WTC11 (cell line): ENCODE measurements at regions not wholly inside any gene's neighbourhood (a gene's known extent, or its start where the extent isn't known, plus 50 kb on each side); places are given as distances from the start of the nearest gene placed in this dataset.

Experiments
- ATAC-seq: fragments of 200-7000 bp; cut with Tn5 transposase; 2 replicates; pipeline ENCODE4 v1.10.0; 2021; ENCODE audit warnings: mild to moderate bottlenecking, moderate library complexity
- CTCF ChIA-PET: fragments of 300-600 bp; sonication (Branson Sonifier 250); formaldehyde crosslinking; loops from one replicate; lab custom pipeline; 2021; ENCODE audit warnings: antibody characterized with exemption; lab: Charles Lee
- POLR2A ChIA-PET: fragments of 350-600 bp; sonication (Branson Sonifier 250); formaldehyde crosslinking; loops from one replicate; lab custom pipeline; 2021; ENCODE audit warnings: antibody characterized with exemption; lab: Charles Lee
- DNase-seq: peaks from one replicate; pipeline ENCODE4 v3.0.0; 2021; ENCODE audit warnings: low spot score
- H3K27ac Mint-ChIP-seq: 2 replicates; pipeline ENCODE4 v1.8.0; 2021; ENCODE audit warnings: mixed read lengths
- H3K27me3 Mint-ChIP-seq: 2 replicates; pipeline ENCODE4 v1.8.0; 2021; ENCODE audit warnings: low read depth, mild to moderate bottlenecking, moderate library complexity, mixed read lengths
- H3K36me3 Mint-ChIP-seq: 2 replicates; pipeline ENCODE4 v1.8.0; 2021; ENCODE audit warnings: mixed read lengths
- H3K4me1 Mint-ChIP-seq: 2 replicates; pipeline ENCODE4 v1.8.0; 2022; ENCODE audit warnings: mixed read lengths
- H3K4me3 Mint-ChIP-seq: 2 replicates; pipeline ENCODE4 v1.8.0; 2021; ENCODE audit warnings: mild to moderate bottlenecking, moderate library complexity, mixed read lengths
- H3K9me3 Mint-ChIP-seq: 2 replicates; pipeline ENCODE4 v1.8.0; 2021; ENCODE audit warnings: mixed read lengths
- GTF2I ChIP-seq: fragments of 250-450 bp; sonication (Bioruptor Pico); conservative IDR thresholded peaks from 2 replicates; pipeline ENCODE4 v1.4.0; 2021; ENCODE audit warnings: mild to moderate bottlenecking
- IRF2 ChIP-seq: sonication (generic); formaldehyde crosslinking; IDR thresholded peaks from 2 replicates; pipeline ENCODE4 v1.8.0; 2022; ENCODE audit warnings: low read depth, missing genetic modification reagents, borderline replicate concordance
- MXD4 ChIP-seq: fragments of 250-450 bp; sonication (Bioruptor Pico); IDR thresholded peaks from 2 replicates; pipeline ENCODE4 v1.8.0; 2021; ENCODE audit warnings: mild to moderate bottlenecking, moderate library complexity, borderline replicate concordance
- OVOL2 ChIP-seq: fragments of 250-450 bp; sonication (Bioruptor Pico); IDR thresholded peaks from 2 replicates; pipeline ENCODE4 v1.9.0; 2021; ENCODE audit warnings: mild to moderate bottlenecking, borderline replicate concordance
- PRRX2 ChIP-seq: fragments of 250-450 bp; sonication (Bioruptor Pico); IDR thresholded peaks from 2 replicates; pipeline ENCODE4 v1.8.0; 2021; ENCODE audit warnings: mild to moderate bottlenecking
- SOX15 ChIP-seq: fragments of 250-450 bp; sonication (Bioruptor Pico); IDR thresholded peaks from 2 replicates; pipeline ENCODE4 v1.9.0; 2021; ENCODE audit warnings: mild to moderate bottlenecking
- ZBTB21 ChIP-seq: sonication (generic); formaldehyde crosslinking; IDR thresholded peaks from 2 replicates; pipeline ENCODE4 v1.8.1; 2023; ENCODE audit warnings: mild to moderate bottlenecking, missing genetic modification reagents, borderline replicate concordance
- ZNF317 ChIP-seq: sonication (generic); formaldehyde crosslinking; IDR thresholded peaks from 2 replicates; pipeline ENCODE4 v1.8.1; 2023; ENCODE audit warnings: low read depth, mild to moderate bottlenecking, moderate library complexity, missing genetic modification reagents, borderline replicate concordance
- ZNF423 ChIP-seq: fragments of 250-450 bp; sonication (Bioruptor Pico); IDR thresholded peaks from 2 replicates; pipeline ENCODE4 v2.1.2; 2022; ENCODE audit warnings: mild to moderate bottlenecking, moderate library complexity
- TF ChIP-seq, protein P1 (sequence below): sonication (generic); formaldehyde crosslinking; IDR thresholded peaks from 2 replicates; pipeline ENCODE4 v1.8.1; 2022; ENCODE audit warnings: missing genetic modification reagents, borderline replicate concordance
- TF ChIP-seq, protein P2 (sequence below): fragments of 250-450 bp; sonication (Bioruptor Pico); IDR thresholded peaks from 2 replicates; pipeline ENCODE4 v1.9.0; 2021; ENCODE audit warnings: moderate library complexity, mild to moderate bottlenecking, inconsistent platforms, borderline replicate concordance
- TF ChIP-seq, protein P3 (sequence below): fragments of 250-450 bp; sonication (Bioruptor Pico); IDR thresholded peaks from 2 replicates; pipeline ENCODE4 v2.1.2; 2022; ENCODE audit warnings: mild to moderate bottlenecking, moderate library complexity
- TF ChIP-seq, protein P4 (sequence below): sonication (generic); formaldehyde crosslinking; IDR thresholded peaks from 2 replicates; pipeline ENCODE4 v1.8.1; 2022; ENCODE audit warnings: mild to moderate bottlenecking, missing genetic modification reagents, moderate library complexity, borderline replicate concordance
- TF ChIP-seq, protein P5 (sequence below): sonication (generic); formaldehyde crosslinking; IDR thresholded peaks from 2 replicates; pipeline ENCODE4 v1.8.0; 2022; ENCODE audit warnings: mild to moderate bottlenecking, missing genetic modification reagents
- TF ChIP-seq, protein P6 (sequence below): sonication (generic); formaldehyde crosslinking; IDR thresholded peaks from 2 replicates; pipeline ENCODE4 v1.8.1; 2023; ENCODE audit warnings: mild to moderate bottlenecking, missing genetic modification reagents, moderate library complexity
- TF ChIP-seq, protein P7 (sequence below): sonication (generic); formaldehyde crosslinking; IDR thresholded peaks from 2 replicates; pipeline ENCODE4 v1.8.0; 2022; ENCODE audit warnings: mild to moderate bottlenecking, missing genetic modification reagents
- TF ChIP-seq, protein P8 (sequence below): fragments of 250-450 bp; sonication (Bioruptor Pico); IDR thresholded peaks from 2 replicates; pipeline ENCODE4 v1.9.0; 2021; ENCODE audit warnings: mild to moderate bottlenecking
- TF ChIP-seq, protein P9 (sequence below): sonication (generic); formaldehyde crosslinking; IDR thresholded peaks from 2 replicates; pipeline ENCODE4 v1.8.1; 2023; ENCODE audit warnings: mild to moderate bottlenecking, missing genetic modification reagents, borderline replicate concordance

DNA sequence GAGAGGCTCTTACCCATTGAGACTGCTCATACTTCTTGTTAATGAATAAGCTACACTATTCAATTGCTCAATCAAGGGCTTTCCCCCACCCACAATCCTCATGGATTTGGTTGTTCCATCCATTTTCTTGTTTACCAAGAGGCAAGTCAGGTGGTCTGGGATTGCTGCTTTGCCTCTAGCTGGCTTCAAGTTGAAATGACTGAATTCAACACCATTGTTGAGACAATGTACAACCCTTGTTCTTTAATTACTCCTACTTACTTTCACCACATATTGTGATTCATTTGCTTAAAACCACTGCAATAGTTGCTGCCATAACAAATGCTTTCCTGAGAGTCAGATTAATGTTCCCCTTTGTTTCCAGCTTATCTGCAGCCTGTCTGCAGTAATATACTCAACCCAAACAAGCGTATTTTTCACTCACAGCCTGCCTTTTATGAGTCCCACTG lies 532.2 kb downstream of the RIT2 start:
- Mint-ChIP-seq H3K36me3 (peaks cover 8% of the 10 kb centered on the region; the same call in 1 of the 2 replicates), H3K9me3 (peaks cover 5% of the 10 kb centered on the region), H3K4me3 (no peak overlapping the region), H3K4me1 (peaks cover 65% of the 10 kb centered on the region), H3K27me3 (no peaks in the 10 kb centered on the region; the same call in 1 of the 2 replicates), H3K27ac (no peak overlapping the region)
- DNase-seq (no peak), ATAC-seq (no peak)
- ChIA-PET CTCF (interaction anchor here (2.3 kb wide), 1 partner anchor 13 kb away, joined by 8 read pairs; no protein-coding TSS in a partner anchor), POLR2A (no interaction called here)
- TF ChIP-seq SOX15 (no peak), ZNF317 (no peak), ZBTB21 (CRISPR knock-in tag) (no peak), ZNF423 (CRISPR knock-in tag) (no peak), GTF2I (CRISPR knock-in tag) (no peak), OVOL2 (no peak), PRRX2 (CRISPR knock-in tag) (no peak), IRF2 (no peak)
- TF ChIP-seq, protein P1, sequence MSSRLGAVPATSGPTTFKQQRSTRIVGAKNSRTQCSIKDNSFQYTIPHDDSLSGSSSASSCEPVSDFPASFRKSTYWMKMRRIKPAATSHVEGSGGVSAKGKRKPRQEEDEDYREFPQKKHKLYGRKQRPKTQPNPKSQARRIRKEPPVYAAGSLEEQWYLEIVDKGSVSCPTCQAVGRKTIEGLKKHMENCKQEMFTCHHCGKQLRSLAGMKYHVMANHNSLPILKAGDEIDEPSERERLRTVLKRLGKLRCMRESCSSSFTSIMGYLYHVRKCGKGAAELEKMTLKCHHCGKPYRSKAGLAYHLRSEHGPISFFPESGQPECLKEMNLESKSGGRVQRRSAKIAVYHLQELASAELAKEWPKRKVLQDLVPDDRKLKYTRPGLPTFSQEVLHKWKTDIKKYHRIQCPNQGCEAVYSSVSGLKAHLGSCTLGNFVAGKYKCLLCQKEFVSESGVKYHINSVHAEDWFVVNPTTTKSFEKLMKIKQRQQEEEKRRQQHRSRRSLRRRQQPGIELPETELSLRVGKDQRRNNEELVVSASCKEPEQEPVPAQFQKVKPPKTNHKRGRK, result no peak
- TF ChIP-seq, protein P2, sequence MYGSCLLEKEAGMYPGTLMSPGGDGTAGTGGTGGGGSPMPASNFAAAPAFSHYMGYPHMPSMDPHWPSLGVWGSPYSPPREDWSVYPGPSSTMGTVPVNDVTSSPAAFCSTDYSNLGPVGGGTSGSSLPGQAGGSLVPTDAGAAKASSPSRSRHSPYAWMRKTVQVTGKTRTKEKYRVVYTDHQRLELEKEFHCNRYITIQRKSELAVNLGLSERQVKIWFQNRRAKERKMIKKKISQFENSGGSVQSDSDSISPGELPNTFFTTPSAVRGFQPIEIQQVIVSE, result no peak
- TF ChIP-seq, protein P3, sequence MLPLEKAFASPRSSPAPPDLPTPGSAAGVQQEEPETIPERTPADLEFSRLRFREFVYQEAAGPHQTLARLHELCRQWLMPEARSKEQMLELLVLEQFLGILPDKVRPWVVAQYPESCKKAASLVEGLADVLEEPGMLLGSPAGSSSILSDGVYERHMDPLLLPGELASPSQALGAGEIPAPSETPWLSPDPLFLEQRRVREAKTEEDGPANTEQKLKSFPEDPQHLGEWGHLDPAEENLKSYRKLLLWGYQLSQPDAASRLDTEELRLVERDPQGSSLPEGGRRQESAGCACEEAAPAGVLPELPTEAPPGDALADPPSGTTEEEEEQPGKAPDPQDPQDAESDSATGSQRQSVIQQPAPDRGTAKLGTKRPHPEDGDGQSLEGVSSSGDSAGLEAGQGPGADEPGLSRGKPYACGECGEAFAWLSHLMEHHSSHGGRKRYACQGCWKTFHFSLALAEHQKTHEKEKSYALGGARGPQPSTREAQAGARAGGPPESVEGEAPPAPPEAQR (CRISPR knock-in tag), result no peak
- TF ChIP-seq, protein P4, sequence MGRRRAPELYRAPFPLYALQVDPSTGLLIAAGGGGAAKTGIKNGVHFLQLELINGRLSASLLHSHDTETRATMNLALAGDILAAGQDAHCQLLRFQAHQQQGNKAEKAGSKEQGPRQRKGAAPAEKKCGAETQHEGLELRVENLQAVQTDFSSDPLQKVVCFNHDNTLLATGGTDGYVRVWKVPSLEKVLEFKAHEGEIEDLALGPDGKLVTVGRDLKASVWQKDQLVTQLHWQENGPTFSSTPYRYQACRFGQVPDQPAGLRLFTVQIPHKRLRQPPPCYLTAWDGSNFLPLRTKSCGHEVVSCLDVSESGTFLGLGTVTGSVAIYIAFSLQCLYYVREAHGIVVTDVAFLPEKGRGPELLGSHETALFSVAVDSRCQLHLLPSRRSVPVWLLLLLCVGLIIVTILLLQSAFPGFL (CRISPR knock-in tag), result no peak

DNA sequence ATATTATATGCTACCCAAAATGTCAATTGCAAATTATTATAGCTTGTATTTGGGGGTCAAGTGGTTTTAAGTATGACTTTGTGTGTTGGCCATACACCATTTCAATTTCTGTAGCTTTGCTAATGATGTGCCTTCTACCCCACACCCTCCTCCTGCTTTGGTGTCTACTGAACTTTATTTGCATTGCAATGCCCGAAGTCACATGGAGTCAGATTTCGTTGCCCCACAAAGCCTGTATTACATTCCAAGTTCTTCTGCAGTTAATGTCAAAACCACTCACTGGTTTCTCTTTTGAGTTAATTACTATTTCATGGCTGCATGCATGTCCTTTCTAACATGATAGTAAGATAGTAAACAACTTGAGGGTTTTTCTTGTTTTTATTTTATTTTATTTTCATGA lies 528.9 kb downstream of the RIT2 start:
- TF ChIP-seq, protein P5, sequence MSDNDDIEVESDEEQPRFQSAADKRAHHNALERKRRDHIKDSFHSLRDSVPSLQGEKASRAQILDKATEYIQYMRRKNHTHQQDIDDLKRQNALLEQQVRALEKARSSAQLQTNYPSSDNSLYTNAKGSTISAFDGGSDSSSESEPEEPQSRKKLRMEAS (CRISPR knock-in tag), result peak; percentile 23; the same call in 1 of the 2 replicates
- TF ChIP-seq, protein P6, sequence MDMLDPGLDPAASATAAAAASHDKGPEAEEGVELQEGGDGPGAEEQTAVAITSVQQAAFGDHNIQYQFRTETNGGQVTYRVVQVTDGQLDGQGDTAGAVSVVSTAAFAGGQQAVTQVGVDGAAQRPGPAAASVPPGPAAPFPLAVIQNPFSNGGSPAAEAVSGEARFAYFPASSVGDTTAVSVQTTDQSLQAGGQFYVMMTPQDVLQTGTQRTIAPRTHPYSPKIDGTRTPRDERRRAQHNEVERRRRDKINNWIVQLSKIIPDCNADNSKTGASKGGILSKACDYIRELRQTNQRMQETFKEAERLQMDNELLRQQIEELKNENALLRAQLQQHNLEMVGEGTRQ (CRISPR knock-in tag), result peak; percentile 53; the same call in 1 of the 2 replicates
- TF ChIP-seq MXD4 (CRISPR knock-in tag), result no peak
- TF ChIP-seq, protein P7, sequence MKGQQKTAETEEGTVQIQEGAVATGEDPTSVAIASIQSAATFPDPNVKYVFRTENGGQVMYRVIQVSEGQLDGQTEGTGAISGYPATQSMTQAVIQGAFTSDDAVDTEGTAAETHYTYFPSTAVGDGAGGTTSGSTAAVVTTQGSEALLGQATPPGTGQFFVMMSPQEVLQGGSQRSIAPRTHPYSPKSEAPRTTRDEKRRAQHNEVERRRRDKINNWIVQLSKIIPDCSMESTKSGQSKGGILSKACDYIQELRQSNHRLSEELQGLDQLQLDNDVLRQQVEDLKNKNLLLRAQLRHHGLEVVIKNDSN (CRISPR knock-in tag), result peak; percentile 23; the same call in 1 of the 2 replicates
- Mint-ChIP-seq H3K27ac (0 out of 2 replicates have a peak overlapping the region, but pooled peaks have one; percentile 24), H3K4me3 (no peak overlapping the region), H3K27me3 (no peaks in the 10 kb centered on the region; the same call in 1 of the 2 replicates), H3K9me3 (peaks cover 15% of the 10 kb centered on the region), H3K36me3 (peaks cover 17% of the 10 kb centered on the region), H3K4me1 (peaks cover 55% of the 10 kb centered on the region)
- ATAC-seq (peak; percentile 77), DNase-seq (no peak)
- ChIA-PET POLR2A (no interaction called here), CTCF (interaction anchor here (2.4 kb wide), 1 partner anchor 10 kb away, joined by 26 read pairs; no protein-coding TSS in a partner anchor)

DNA sequence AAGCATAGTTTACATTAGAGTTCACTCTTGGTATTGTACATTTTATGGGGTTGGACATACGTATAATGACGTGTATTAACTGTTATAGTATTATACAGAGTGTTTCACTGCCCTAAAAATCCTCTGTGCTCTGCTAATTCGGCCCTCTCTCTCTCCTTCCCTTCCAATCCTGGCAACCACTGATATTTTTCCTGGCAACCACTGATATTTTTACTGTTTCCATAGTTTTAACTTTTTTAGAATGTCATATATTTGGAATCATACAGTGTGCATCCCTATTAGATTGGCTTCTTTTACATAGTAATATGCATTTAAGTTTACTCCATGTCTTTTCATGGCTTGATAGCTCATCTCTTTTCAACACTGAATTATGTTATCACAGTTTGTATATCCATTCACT lies 526.7 kb downstream of the RIT2 start:
- ATAC-seq (no peak), DNase-seq (no peak)
- TF ChIP-seq, protein P8, sequence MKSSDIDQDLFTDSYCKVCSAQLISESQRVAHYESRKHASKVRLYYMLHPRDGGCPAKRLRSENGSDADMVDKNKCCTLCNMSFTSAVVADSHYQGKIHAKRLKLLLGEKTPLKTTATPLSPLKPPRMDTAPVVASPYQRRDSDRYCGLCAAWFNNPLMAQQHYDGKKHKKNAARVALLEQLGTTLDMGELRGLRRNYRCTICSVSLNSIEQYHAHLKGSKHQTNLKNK (CRISPR knock-in tag), result no peak
- TF ChIP-seq, protein P9, sequence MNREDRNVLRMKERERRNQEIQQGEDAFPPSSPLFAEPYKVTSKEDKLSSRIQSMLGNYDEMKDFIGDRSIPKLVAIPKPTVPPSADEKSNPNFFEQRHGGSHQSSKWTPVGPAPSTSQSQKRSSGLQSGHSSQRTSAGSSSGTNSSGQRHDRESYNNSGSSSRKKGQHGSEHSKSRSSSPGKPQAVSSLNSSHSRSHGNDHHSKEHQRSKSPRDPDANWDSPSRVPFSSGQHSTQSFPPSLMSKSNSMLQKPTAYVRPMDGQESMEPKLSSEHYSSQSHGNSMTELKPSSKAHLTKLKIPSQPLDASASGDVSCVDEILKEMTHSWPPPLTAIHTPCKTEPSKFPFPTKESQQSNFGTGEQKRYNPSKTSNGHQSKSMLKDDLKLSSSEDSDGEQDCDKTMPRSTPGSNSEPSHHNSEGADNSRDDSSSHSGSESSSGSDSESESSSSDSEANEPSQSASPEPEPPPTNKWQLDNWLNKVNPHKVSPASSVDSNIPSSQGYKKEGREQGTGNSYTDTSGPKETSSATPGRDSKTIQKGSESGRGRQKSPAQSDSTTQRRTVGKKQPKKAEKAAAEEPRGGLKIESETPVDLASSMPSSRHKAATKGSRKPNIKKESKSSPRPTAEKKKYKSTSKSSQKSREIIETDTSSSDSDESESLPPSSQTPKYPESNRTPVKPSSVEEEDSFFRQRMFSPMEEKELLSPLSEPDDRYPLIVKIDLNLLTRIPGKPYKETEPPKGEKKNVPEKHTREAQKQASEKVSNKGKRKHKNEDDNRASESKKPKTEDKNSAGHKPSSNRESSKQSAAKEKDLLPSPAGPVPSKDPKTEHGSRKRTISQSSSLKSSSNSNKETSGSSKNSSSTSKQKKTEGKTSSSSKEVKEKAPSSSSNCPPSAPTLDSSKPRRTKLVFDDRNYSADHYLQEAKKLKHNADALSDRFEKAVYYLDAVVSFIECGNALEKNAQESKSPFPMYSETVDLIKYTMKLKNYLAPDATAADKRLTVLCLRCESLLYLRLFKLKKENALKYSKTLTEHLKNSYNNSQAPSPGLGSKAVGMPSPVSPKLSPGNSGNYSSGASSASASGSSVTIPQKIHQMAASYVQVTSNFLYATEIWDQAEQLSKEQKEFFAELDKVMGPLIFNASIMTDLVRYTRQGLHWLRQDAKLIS, result no peak
- ChIA-PET CTCF (no interaction called here), POLR2A (no interaction called here)
- Mint-ChIP-seq H3K36me3 (peaks cover 23% of the 10 kb centered on the region), H3K27ac (no peak overlapping the region), H3K27me3 (no peaks in the 10 kb centered on the region; the same call in 1 of the 2 replicates), H3K4me1 (peaks cover 40% of the 10 kb centered on the region), H3K4me3 (no peak overlapping the region), H3K9me3 (peaks cover 26% of the 10 kb centered on the region)
